H1 (cell line): ENCODE measurements at regions not wholly inside any gene's neighbourhood (a gene's known extent, or its start where the extent isn't known, plus 50 kb on each side); places are given as distances from the start of the nearest gene placed in this dataset.

Experiments
- CTCF ChIA-PET: fragments of 300-600 bp; sonication (Branson Sonifier 250); formaldehyde crosslinking; loops from one replicate; lab custom pipeline; 2021; ENCODE audit not compliant: partially characterized antibody; lab: Charles Lee
- POLR2A ChIA-PET: fragments of 300-600 bp; sonication (Branson Sonifier 250); formaldehyde crosslinking; loops from one replicate; lab custom pipeline; 2021; ENCODE audit warnings: inconsistent platforms; ENCODE audit not compliant: partially characterized antibody; lab: Charles Lee
- DNase-seq, 2 experiments: peaks; one replicate each; pipeline versions ENCODE4 v3.0.0 to v3.0.0-alpha.2; 2010 to 2022; ENCODE audit warnings: low spot score in 2 of 2, low read depth in 1 of 2, mixed read lengths in 1 of 2
- FAIRE-seq: peaks from 2 replicates; lab custom pipeline; 2011; peaks lifted over from hg19 to GRCh38; lab: Jason Lieb, UNC
- H2AFZ ChIP-seq: 2 replicates; pipeline ENCODE4 v1.8.1; 2012; ENCODE audit warnings: low read length, inconsistent platforms
- H2AK5ac ChIP-seq: 2 replicates; pipeline ENCODE4 v1.6.1; 2013; ENCODE audit warnings: low read depth, low read length
- H2BK120ac ChIP-seq: replicated peaks from 2 replicates; pipeline ENCODE3; 2013; ENCODE audit warnings: low read depth, low read length, inconsistent platforms
- H2BK12ac ChIP-seq: 2 replicates; pipeline ENCODE4 v1.6.1; 2013; ENCODE audit warnings: low read depth, low read length
- H2BK15ac ChIP-seq: 2 replicates; pipeline ENCODE4 v1.6.1; 2013; ENCODE audit warnings: low read length
- H2BK20ac ChIP-seq: 2 replicates; pipeline ENCODE4 v1.6.1; 2013; ENCODE audit warnings: low read length
- H2BK5ac ChIP-seq: 2 replicates; pipeline ENCODE4 v1.6.1; 2013; ENCODE audit warnings: low read depth, low read length
- H3K14ac ChIP-seq: 2 replicates; pipeline ENCODE4 v1.6.1; 2013; ENCODE audit warnings: inconsistent platforms; ENCODE audit not compliant: insufficient read length
- H3K18ac ChIP-seq: 2 replicates; pipeline ENCODE4 v1.6.1; 2013; ENCODE audit warnings: low read length; ENCODE audit errors: extremely low read depth
- H3K23ac ChIP-seq: 2 replicates; pipeline ENCODE4 v1.6.1; 2013; ENCODE audit warnings: inconsistent platforms; ENCODE audit not compliant: insufficient read length
- H3K23me2 ChIP-seq: 2 replicates; pipeline ENCODE4 v1.6.1; 2013; ENCODE audit warnings: low read depth, low read length
- H3K27ac ChIP-seq: 2 replicates; pipeline ENCODE4 v1.6.1; 2011; ENCODE audit warnings: low read depth, low read length, inconsistent platforms
- H3K27me3 ChIP-seq, 4 experiments: replicated peaks in 1 of 4; 1 replicate in 1 of 4; 2 replicates in 3 of 4; pipeline versions ENCODE4 v1.6.1 to v1.8.1; 2011 to 2013; ENCODE audit warnings: low read length in 3 of 4, mild to moderate bottlenecking in 3 of 4, inconsistent platforms in 2 of 4, mixed read lengths in 2 of 4, moderate library complexity in 1 of 4; ENCODE audit not compliant: control insufficient read depth in 3 of 4, insufficient read depth in 3 of 4; ENCODE audit errors: extremely low read depth in 1 of 4
- H3K36me3 ChIP-seq, 4 experiments: 2 replicates each; pipeline versions ENCODE4 v1.6.1 to v1.8.1; 2011 to 2013; ENCODE audit warnings: mild to moderate bottlenecking in 4 of 4, low read length in 3 of 4, moderate library complexity in 2 of 4, control low read depth in 1 of 4, inconsistent platforms in 1 of 4; ENCODE audit not compliant: insufficient read depth in 4 of 4, control insufficient read depth in 2 of 4
- H3K4ac ChIP-seq: replicated peaks from 2 replicates; pipeline ENCODE3; 2013; ENCODE audit warnings: low read length, low read depth, mixed read lengths, inconsistent platforms; ENCODE audit not compliant: insufficient read length
- H3K4me1 ChIP-seq, 4 experiments: replicated peaks in 1 of 4; 1 replicate in 1 of 4; 2 replicates in 3 of 4; pipeline versions ENCODE4 v1.6.1 to v1.8.1; 2011 to 2013; ENCODE audit warnings: low read length in 3 of 4, inconsistent platforms in 2 of 4, mixed read lengths in 1 of 4; ENCODE audit not compliant: insufficient read depth in 4 of 4, control insufficient read depth in 3 of 4
- H3K4me2 ChIP-seq, 2 experiments: 2 replicates each; pipeline versions ENCODE4 v1.6.1 to v1.8.1; 2011 to 2013; ENCODE audit warnings: low read depth in 2 of 2, low read length in 2 of 2, control low read depth in 1 of 2, inconsistent platforms in 1 of 2, mild to moderate bottlenecking in 1 of 2; ENCODE audit not compliant: insufficient read depth in 1 of 2
- H3K4me3 ChIP-seq, 4 experiments: fragments of 200-600, 300-600 bp in 1 of 4; sonication (generic), shearing (Covaris generic), sonication (Bioruptor Twin) in 1 of 4; 2 replicates each; pipeline versions ENCODE4 v1.5.1 to v1.8.1; 2011 to 2016; ENCODE audit warnings: low read length in 4 of 4, low read depth in 3 of 4, control low read depth in 2 of 4, inconsistent platforms in 2 of 4, mild to moderate bottlenecking in 2 of 4, mixed read lengths in 1 of 4, moderate library complexity in 1 of 4; ENCODE audit not compliant: insufficient read depth in 2 of 4; ENCODE audit errors: extremely low read depth in 1 of 4
- H3K56ac ChIP-seq: replicated peaks from 2 replicates; pipeline ENCODE3; 2013; ENCODE audit warnings: low read depth, mild to moderate bottlenecking, mixed read lengths, low read length, inconsistent platforms; ENCODE audit not compliant: insufficient read length
- H3K79me1 ChIP-seq: 2 replicates; pipeline ENCODE4 v1.6.1; 2013; ENCODE audit warnings: low read depth, low read length, control low read depth
- H3K79me2 ChIP-seq, 2 experiments: 2 replicates each; pipeline versions ENCODE4 v1.6.1 to v1.8.1; 2012 to 2013; ENCODE audit warnings: low read length in 2 of 2, mild to moderate bottlenecking in 2 of 2, inconsistent platforms in 1 of 2; ENCODE audit not compliant: insufficient read depth in 2 of 2, control insufficient read depth in 1 of 2
- H3K9ac ChIP-seq, 4 experiments: replicated peaks in 1 of 4; 1 replicate in 1 of 4; 2 replicates in 3 of 4; pipeline versions ENCODE4 v1.6.1 to v1.8.1; 2011 to 2013; ENCODE audit warnings: low read depth in 3 of 4, low read length in 3 of 4, control low read depth in 2 of 4, mild to moderate bottlenecking in 2 of 4, moderate library complexity in 2 of 4, inconsistent platforms in 1 of 4; ENCODE audit errors: extremely low read depth in 1 of 4
- H3K9me3 ChIP-seq, 2 experiments: 2 replicates each; pipeline versions ENCODE4 v1.6.1 to v1.8.1; 2012 to 2013; ENCODE audit warnings: mild to moderate bottlenecking in 2 of 2, moderate library complexity in 2 of 2, control low read depth in 1 of 2, inconsistent platforms in 1 of 2, low read depth in 1 of 2, low read length in 1 of 2, mixed read lengths in 1 of 2; ENCODE audit not compliant: insufficient read depth in 2 of 2
- H4K20me1 ChIP-seq, 2 experiments: replicated peaks in 1 of 2; 2 replicates each; pipeline versions ENCODE3 to v1.8.1; 2011 to 2013; ENCODE audit warnings: inconsistent platforms in 2 of 2, low read length in 2 of 2, mild to moderate bottlenecking in 1 of 2; ENCODE audit not compliant: insufficient read depth in 2 of 2, control insufficient read depth in 1 of 2
- H4K5ac ChIP-seq: 2 replicates; pipeline ENCODE4 v1.6.1; 2013; ENCODE audit warnings: low read length, low read depth, mixed read lengths, inconsistent platforms; ENCODE audit not compliant: insufficient read length
- H4K8ac ChIP-seq: 2 replicates; pipeline ENCODE4 v1.8.0; 2013; ENCODE audit warnings: mild to moderate bottlenecking, moderate library complexity, low read length, inconsistent platforms; ENCODE audit not compliant: insufficient read depth; ENCODE audit errors: extremely low read depth
- H4K91ac ChIP-seq: replicated peaks from 2 replicates; pipeline ENCODE3; 2013; ENCODE audit warnings: low read length, mixed read lengths, inconsistent platforms; ENCODE audit not compliant: insufficient read length
- BCL11A ChIP-seq, 2 experiments: IDR thresholded peaks; one replicate each; pipeline ENCODE4 v1.6.1; 2011; ENCODE audit warnings: low read depth in 2 of 2, low read length in 2 of 2, mild to moderate bottlenecking in 2 of 2
- BRCA1 ChIP-seq: IDR thresholded peaks from 2 replicates; pipeline ENCODE4 v1.6.1; 2012; ENCODE audit warnings: low read depth, low read length, improper control_type of control experiment
- GABPA ChIP-seq: IDR thresholded peaks from 2 replicates; pipeline ENCODE4 v1.6.1; 2011; ENCODE audit warnings: mild to moderate bottlenecking, low read length, moderate library complexity, borderline replicate concordance; ENCODE audit not compliant: insufficient read depth
- HDAC2 ChIP-seq, 2 experiments: fragments of 300-600 bp in 1 of 2; sonication (generic) in 1 of 2; IDR thresholded peaks; 2 replicates each; pipeline ENCODE4 v1.6.1; 2011 to 2012; ENCODE audit warnings: low read depth in 2 of 2, low read length in 2 of 2, mild to moderate bottlenecking in 2 of 2, moderate library complexity in 2 of 2, borderline replicate concordance in 1 of 2, inconsistent platforms in 1 of 2
- KDM4A ChIP-seq: IDR thresholded peaks from one replicate; pipeline ENCODE4 v1.7.1; 2012; ENCODE audit warnings: low read depth, mild to moderate bottlenecking, moderate library complexity, low read length, inconsistent platforms; ENCODE audit not compliant: severe bottlenecking
- PHF8 ChIP-seq: fragments of 200-600 bp; sonication (generic); conservative IDR thresholded peaks from 2 replicates; pipeline ENCODE4 v1.7.1; 2012; ENCODE audit warnings: low read depth, mild to moderate bottlenecking, inconsistent platforms, low read length, moderate library complexity
- POU5F1 ChIP-seq: IDR thresholded peaks from 2 replicates; pipeline ENCODE4 v1.6.1; 2011; ENCODE audit warnings: low read depth, mild to moderate bottlenecking, low read length, moderate library complexity
- RBBP5 ChIP-seq: IDR thresholded peaks from 2 replicates; pipeline ENCODE4 v1.7.1; 2012; ENCODE audit warnings: low read depth, mild to moderate bottlenecking, inconsistent platforms, low read length, moderate library complexity, borderline replicate concordance
- RNF2 ChIP-seq: fragments of 200-900, 300-1000 bp; sonication (generic); IDR thresholded peaks from 2 replicates; pipeline ENCODE4 v1.7.1; 2016; ENCODE audit warnings: borderline replicate concordance, low read depth, mild to moderate bottlenecking, antibody characterized with exemption, low read length; ENCODE audit not compliant: poor library complexity, severe bottlenecking; ENCODE audit errors: missing control alignments
- SIN3A ChIP-seq, 2 experiments: IDR thresholded peaks in 1 of 2; conservative IDR thresholded peaks in 1 of 2; 2 replicates each; pipeline ENCODE4 v1.6.1; 2011 to 2012; ENCODE audit warnings: low read length in 2 of 2, improper control_type of control experiment in 1 of 2, low read depth in 1 of 2, mild to moderate bottlenecking in 1 of 2
- TBP ChIP-seq: IDR thresholded peaks from 2 replicates; pipeline ENCODE4 v1.6.1; 2011; ENCODE audit warnings: low read depth, low read length, improper control_type of control experiment
- WGBS, 2 experiments: shearing (Covaris generic) in 1 of 2; methylation state at CpG; one replicate each; pipeline versions ENCODE4 v1.1.6 to v1.1.7; 2013 to 2015; ENCODE audit warnings: low lambda C conversion rate in 2 of 2, mixed read lengths in 2 of 2, inconsistent platforms in 1 of 2, low coverage in 1 of 2, missing lambda C conversion rate in 1 of 2; ENCODE audit not compliant: insufficient replicate concordance in 2 of 2, insufficient coverage in 1 of 2, insufficient read length in 1 of 2; ENCODE audit errors: extremely low coverage in 1 of 2, missing lambda C conversion rate in 1 of 2; 5-methylcytosine and 5-hydroxymethylcytosine counted together

DNA sequence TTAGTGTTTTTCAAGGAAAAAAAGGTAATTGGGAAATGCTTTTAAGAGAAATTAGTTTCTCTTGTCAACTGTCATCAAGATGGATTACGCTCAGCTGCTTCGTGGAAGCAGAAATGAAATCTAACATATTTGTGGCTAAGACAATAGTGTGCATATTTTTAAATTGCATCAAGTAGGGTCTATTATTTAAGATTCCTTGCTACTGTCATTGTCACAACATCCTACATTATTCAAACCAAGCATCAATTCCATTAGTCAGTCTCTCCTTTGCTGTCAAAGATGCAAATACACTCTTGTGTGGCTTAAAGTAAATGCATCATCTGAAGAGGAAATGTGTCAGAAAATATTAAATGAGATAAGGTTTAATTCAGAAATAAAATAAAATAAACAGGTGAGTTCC is 1277.6 kb upstream of the SEL1L start:
- Histone ChIP-seq H3K4me3 (no peak overlapping the region), H3K36me3 (no peaks in the 10 kb centered on the region), H4K5ac (no peak overlapping the region), H2BK20ac (no peak overlapping the region), H2BK5ac (no peak overlapping the region), H3K4ac (no peak overlapping the region), H4K20me1 (no peaks in the 10 kb centered on the region), H2BK120ac (no peak overlapping the region), H3K27me3 (peaks cover 0 to 10% (median 4%) of the 10 kb centered on the region in 4 experiments; a peak in 4 of 7 replicates), H3K9me3 (peaks cover 0 to 11% of the 10 kb centered on the region in 2 experiments; a peak in 2 of 4 replicates), H3K56ac (no peak overlapping the region), H3K14ac (no peak overlapping the region), H3K18ac (no peak overlapping the region), H3K27ac (no peak overlapping the region), H3K79me2 (no peaks in the 10 kb centered on the region), H3K23ac (no peak overlapping the region), H3K79me1 (no peaks in the 10 kb centered on the region), H2AK5ac (no peak overlapping the region), H3K23me2 (no peaks in the 10 kb centered on the region), H4K8ac (no peak overlapping the region), H3K4me1 (peaks cover 0 to 5% (median 0%) of the 10 kb centered on the region in 4 experiments; a peak in 1 of 7 replicates), H2BK15ac (no peak overlapping the region), H2BK12ac (no peak overlapping the region), H3K9ac (no peak overlapping the region), H3K4me2 (no peak overlapping the region), H4K91ac (no peak overlapping the region), H2AFZ (no peak overlapping the region)
- DNase-seq: no peak
- WGBS, 2 experiments: 90% methylated on average over 2 of the region's 2 CpGs; no CpG with 5 or more reads in 1 of the 2 experiments
- TF ChIP-seq SIN3A (conservative IDR thresholded peaks at IDR 0.05 in 1 of 2, IDR thresholded peaks at IDR 0.05 in 1 of 2; ENCODE audit: low read depth in 1 of 2, low read length in 2 of 2): no peak
- no peak for TF ChIP-seq RNF2
- TF ChIP-seq KDM4A: no peak
- TF ChIP-seq GABPA: no peak
- TF ChIP-seq PHF8: no peak
- TF ChIP-seq HDAC2 (IDR thresholded peaks at IDR 0.05; ENCODE audit: borderline replicate concordance in 1 of 2, low read depth in 2 of 2, low read length in 2 of 2): no peak
- TF ChIP-seq RBBP5: no peak
- no peak for TF ChIP-seq BRCA1
- no peak for TF ChIP-seq TBP
- no peak for TF ChIP-seq BCL11A (IDR thresholded peaks at IDR 0.05; ENCODE audit: low read depth in 2 of 2, low read length in 2 of 2)
- TF ChIP-seq POU5F1: no peak
- FAIRE-seq: no peak
- ChIA-PET CTCF (interaction anchor here (1.6 kb wide), 1 partner anchor 10 kb away, joined by 6 read pairs; no protein-coding TSS in a partner anchor), POLR2A (no interaction called here)
